T-helper 17 cell (primary cell): ENCODE measurements at regions not wholly inside any gene's neighbourhood (a gene's known extent, or its start where the extent isn't known, plus 50 kb on each side); places are given as distances from the start of the nearest gene placed in this dataset.

ENCODE experiments used
- ATAC-seq: fragments of 150-1000 bp; cut with Tn5 transposase; 2 replicates; pipeline ENCODE4 v1.10.0; 2021; ENCODE audit warnings: mild to moderate bottlenecking, moderate library complexity
- DNase-seq, 3 donors: peaks; one replicate each; pipeline versions ENCODE4 v3.0.0 to v3.0.0-alpha.2; 2020 to 2021
- H3K9me3 ChIP-seq: one replicate; pipeline ENCODE4 v1.7.0; 2013; ENCODE audit warnings: low read length, mild to moderate bottlenecking; ENCODE audit not compliant: control insufficient read depth, poor library complexity, severe bottlenecking
- H3K27ac Mint-ChIP-seq: one replicate; pipeline ENCODE4 v1.8.0; 2022; ENCODE audit warnings: mild to moderate bottlenecking, moderate library complexity, mixed read lengths
- H3K27me3 Mint-ChIP-seq: one replicate; pipeline ENCODE4 v1.8.0; 2022; ENCODE audit warnings: mixed read lengths
- H3K36me3 Mint-ChIP-seq: one replicate; pipeline ENCODE4 v1.8.0; 2022; ENCODE audit warnings: low read depth, mixed read lengths
- H3K4me1 Mint-ChIP-seq: one replicate; pipeline ENCODE4 v1.8.0; 2022; ENCODE audit warnings: mild to moderate bottlenecking, mixed read lengths
- H3K4me3 Mint-ChIP-seq: one replicate; pipeline ENCODE4 v1.8.0; 2022; ENCODE audit warnings: mild to moderate bottlenecking, moderate library complexity, mixed read lengths

GRCh38 chr22:48960576-48960975, 867.1 kb downstream of the BRD1 start:
- Mint-ChIP-seq H3K4me3 (no peak overlapping the region), H3K4me1 (peaks cover 2% of the 10 kb centered on the region), H3K36me3 (no peaks in the 10 kb centered on the region), H3K27me3 (peaks cover 24% of the 10 kb centered on the region), H3K27ac (no peak overlapping the region)
- DNase-seq (no peak), ATAC-seq (no peak)
- no peaks in the 10 kb centered on the region for H3K9me3 ChIP-seq

- no peak overlapping the region for H3K4me3 Mint-ChIP-seq
- H3K9me3 ChIP-seq, result no peaks in the 10 kb centered on the region
- peaks cover 2% of the 10 kb centered on the region for H3K4me1 Mint-ChIP-seq
- no peak overlapping the region for H3K27ac Mint-ChIP-seq
- no peaks in the 10 kb centered on the region for H3K36me3 Mint-ChIP-seq
- H3K27me3 Mint-ChIP-seq, result peaks cover 24% of the 10 kb centered on the region
- ATAC-seq (no peak), DNase-seq (no peak)
Observed at GRCh38 chr22:48959496-48959895, 868.2 kb downstream of the BRD1 start.

- Mint-ChIP-seq H3K4me3 (no peak overlapping the region), H3K36me3 (no peaks in the 10 kb centered on the region), H3K4me1 (peaks cover 2% of the 10 kb centered on the region), H3K27me3 (peaks cover 24% of the 10 kb centered on the region), H3K27ac (no peak overlapping the region)
- ATAC-seq, result no peak
- no peaks in the 10 kb centered on the region for H3K9me3 ChIP-seq
- DNase-seq, result no peak
Observed at GRCh38 chr22:48957987-48958321, 869.7 kb downstream of the BRD1 start.

- Mint-ChIP-seq H3K36me3 (no peaks in the 10 kb centered on the region), H3K27me3 (peaks cover 23% of the 10 kb centered on the region), H3K27ac (no peak overlapping the region), H3K4me3 (no peak overlapping the region), H3K4me1 (peaks cover 2% of the 10 kb centered on the region)
- DNase-seq, result no peak
- ATAC-seq, result no peak
- H3K9me3 ChIP-seq, result no peaks in the 10 kb centered on the region
Observed at GRCh38 chr22:48957311-48957986, 870.2 kb downstream of the BRD1 start.

GRCh38 chr22:48955351-48956311, 872.0 kb downstream of the BRD1 start:
- no peak overlapping the region for H3K27ac Mint-ChIP-seq
- no peaks in the 10 kb centered on the region for H3K36me3 Mint-ChIP-seq
- DNase-seq, result no peak
- H3K4me3 Mint-ChIP-seq, result no peak overlapping the region
- ATAC-seq, result no peak
- H3K27me3 Mint-ChIP-seq, result peaks cover 21% of the 10 kb centered on the region
- H3K9me3 ChIP-seq, result no peaks in the 10 kb centered on the region
- peaks cover 2% of the 10 kb centered on the region for H3K4me1 Mint-ChIP-seq

- ATAC-seq (no peak), DNase-seq (no peak)
- no peak overlapping the region for H3K4me3 Mint-ChIP-seq
- peaks cover 20% of the 10 kb centered on the region for H3K27me3 Mint-ChIP-seq
- peaks cover 2% of the 10 kb centered on the region for H3K4me1 Mint-ChIP-seq
- no peaks in the 10 kb centered on the region for H3K9me3 ChIP-seq
- no peak overlapping the region for H3K27ac Mint-ChIP-seq
- H3K36me3 Mint-ChIP-seq, result no peaks in the 10 kb centered on the region
Observed at GRCh38 chr22:48954781-48955311, 872.8 kb downstream of the BRD1 start.

- Mint-ChIP-seq H3K36me3 (no peaks in the 10 kb centered on the region), H3K27me3 (peaks cover 26% of the 10 kb centered on the region), H3K27ac (no peak overlapping the region), H3K4me3 (no peak overlapping the region), H3K4me1 (peaks cover 5% of the 10 kb centered on the region)
- H3K9me3 ChIP-seq, result no peaks in the 10 kb centered on the region
- DNase-seq (no peak), ATAC-seq (no peak)
Observed at GRCh38 chr22:48953830-48954229, 873.8 kb downstream of the BRD1 start.

- no peaks in the 10 kb centered on the region for H3K36me3 Mint-ChIP-seq
- H3K27ac Mint-ChIP-seq, result no peak overlapping the region
- peaks cover 5% of the 10 kb centered on the region for H3K4me1 Mint-ChIP-seq
- ATAC-seq (no peak), DNase-seq (no peak)
- H3K27me3 Mint-ChIP-seq, result peaks cover 22% of the 10 kb centered on the region
- no peak overlapping the region for H3K4me3 Mint-ChIP-seq
- no peaks in the 10 kb centered on the region for H3K9me3 ChIP-seq
Observed at GRCh38 chr22:48953103-48953720, 874.5 kb downstream of the BRD1 start.

GRCh38 chr22:48952256-48953102, 875.2 kb downstream of the BRD1 start:
- ATAC-seq, result no peak
- peaks cover 5% of the 10 kb centered on the region for H3K4me1 Mint-ChIP-seq
- H3K27ac Mint-ChIP-seq, result no peak overlapping the region
- no peaks in the 10 kb centered on the region for H3K9me3 ChIP-seq
- no peak overlapping the region for H3K4me3 Mint-ChIP-seq
- H3K27me3 Mint-ChIP-seq, result peaks cover 18% of the 10 kb centered on the region
- DNase-seq, result no peak
- H3K36me3 Mint-ChIP-seq, result no peaks in the 10 kb centered on the region

GRCh38 chr22:48951836-48952235, 875.8 kb downstream of the BRD1 start:
- Mint-ChIP-seq H3K4me1 (peaks cover 3% of the 10 kb centered on the region), H3K36me3 (no peaks in the 10 kb centered on the region), H3K27me3 (peaks cover 18% of the 10 kb centered on the region), H3K4me3 (no peak overlapping the region), H3K27ac (no peak overlapping the region)
- no peak for ATAC-seq
- no peak for DNase-seq
- no peaks in the 10 kb centered on the region for H3K9me3 ChIP-seq

GRCh38 chr22:48950151-48950915, 877.3 kb downstream of the BRD1 start:
- Mint-ChIP-seq H3K36me3 (no peaks in the 10 kb centered on the region), H3K27ac (no peak overlapping the region), H3K4me3 (no peak overlapping the region), H3K4me1 (peaks cover 3% of the 10 kb centered on the region), H3K27me3 (peaks cover 18% of the 10 kb centered on the region)
- ATAC-seq (no peak), DNase-seq (no peak)
- H3K9me3 ChIP-seq, result no peaks in the 10 kb centered on the region
